AG09319 (cell line): ENCODE measurements at regions not wholly inside any gene's neighbourhood (a gene's known extent, or its start where the extent isn't known, plus 50 kb on each side); places are given as distances from the start of the nearest gene placed in this dataset.

ENCODE experiments used
- DNase-seq: peaks from one replicate; pipeline ENCODE4 v3.0.0-alpha.2; 2010; ENCODE audit warnings: low read depth; ENCODE audit errors: extremely low read depth
- CTCF ChIP-seq: IDR thresholded peaks from 2 replicates; pipeline ENCODE4 v1.5.1; 2011; ENCODE audit warnings: low read depth, mild to moderate bottlenecking, inconsistent platforms, low read length, moderate library complexity

GRCh38 chr16:52004343-52004742 lies 542.6 kb downstream of the TOX3 start:
- TF ChIP-seq CTCF, result no peak

GRCh38 chr16:52002026-52002425 lies 544.9 kb downstream of the TOX3 start:
- no peak for TF ChIP-seq CTCF
- no peak for DNase-seq

More at GRCh38 chr16:52004343-52004742, 542.6 kb downstream of the TOX3 start:
- no peak for DNase-seq

GRCh38 chr16:51996516-51996915 lies 550.4 kb downstream of the TOX3 start:
- DNase-seq, result no peak
- no peak for TF ChIP-seq CTCF

GRCh38 chr16:51994597-51994996 lies 552.3 kb downstream of the TOX3 start:
- DNase-seq, result no peak
- no peak for TF ChIP-seq CTCF

- no peak for DNase-seq
- no peak for TF ChIP-seq CTCF
These were observed 557.2 kb downstream of the TOX3 start for GRCh38 chr16:51989637-51990230.

- no peak for TF ChIP-seq CTCF
- DNase-seq, result no peak
These were observed 558.0 kb downstream of the TOX3 start for GRCh38 chr16:51988977-51989376.

GRCh38 chr16:51987519-51987918 lies 559.4 kb downstream of the TOX3 start:
- no peak for TF ChIP-seq CTCF
- DNase-seq, result no peak
